ENCODE measurements at regions not wholly inside any gene's neighbourhood (a gene's known extent, or its start where the extent isn't known, plus 50 kb on each side); places are given as distances from the start of the nearest gene placed in this dataset.
"Not testable (repeated sequence)": the region's sequence is repeated elsewhere in the genome, so short reads cannot be mapped to it uniquely, and the experiment has no call there.

- not testable (repeated sequence) for TF ChIP-seq CTCF, POLR2AphosphoS5, POLR2A, EP300 (IDR thresholded peaks at IDR 0.05)
Observed at GRCh38 chr17:20855910-20856470, 186.8 kb downstream of the USP22 start.
